Neural cell (in vitro differentiated cells): ENCODE measurements at regions not wholly inside any gene's neighbourhood (a gene's known extent, or its start where the extent isn't known, plus 50 kb on each side); places are given as distances from the start of the nearest gene placed in this dataset.

Experiments
- CTCF ChIP-seq: fragments of 450-650 bp; IDR thresholded peaks from 2 replicates; pipeline ENCODE4 v1.5.1; 2014; ENCODE audit warnings: antibody characterized with exemption, mild to moderate bottlenecking, moderate library complexity; ENCODE audit not compliant: poor library complexity, severe bottlenecking
- EP300 ChIP-seq: fragments of 450-650 bp; conservative IDR thresholded peaks from 2 replicates; pipeline ENCODE4 v1.6.1; 2014; ENCODE audit warnings: antibody characterized with exemption, mild to moderate bottlenecking, moderate library complexity; ENCODE audit not compliant: poor library complexity, severe bottlenecking
- EZH2 ChIP-seq: fragments of 200-600, 300-800 bp; shearing (Covaris generic), sonication (generic); IDR thresholded peaks from 2 replicates; pipeline ENCODE4 v1.6.1; 2014; ENCODE audit warnings: antibody characterized with exemption, low read length, borderline replicate concordance, mild to moderate bottlenecking; ENCODE audit not compliant: insufficient read depth, poor library complexity, severe bottlenecking
- POLR2AphosphoS5 ChIP-seq: IDR thresholded peaks from 2 replicates; pipeline ENCODE4 v1.6.1; 2012
- SMC3 ChIP-seq: fragments of 450-650 bp; conservative IDR thresholded peaks from 2 replicates; pipeline ENCODE4 v1.6.1; 2014; ENCODE audit warnings: antibody characterized with exemption, mild to moderate bottlenecking, moderate library complexity; ENCODE audit not compliant: poor library complexity
- TAF1 ChIP-seq: IDR thresholded peaks from 2 replicates; pipeline ENCODE4 v1.6.1; 2012; ENCODE audit warnings: low read depth

GRCh38 chr1:17908945-17909344 is 153.8 kb downstream of the ACTL8 start:
- TF ChIP-seq POLR2AphosphoS5 (no peak), CTCF (no peak), EZH2 (no peak), TAF1 (no peak), SMC3 (no peak), EP300 (no peak)
